ENCODE measurements at regions not wholly inside any gene's neighbourhood (a gene's known extent, or its start where the extent isn't known, plus 50 kb on each side); places are given as distances from the start of the nearest gene placed in this dataset.

DNA sequence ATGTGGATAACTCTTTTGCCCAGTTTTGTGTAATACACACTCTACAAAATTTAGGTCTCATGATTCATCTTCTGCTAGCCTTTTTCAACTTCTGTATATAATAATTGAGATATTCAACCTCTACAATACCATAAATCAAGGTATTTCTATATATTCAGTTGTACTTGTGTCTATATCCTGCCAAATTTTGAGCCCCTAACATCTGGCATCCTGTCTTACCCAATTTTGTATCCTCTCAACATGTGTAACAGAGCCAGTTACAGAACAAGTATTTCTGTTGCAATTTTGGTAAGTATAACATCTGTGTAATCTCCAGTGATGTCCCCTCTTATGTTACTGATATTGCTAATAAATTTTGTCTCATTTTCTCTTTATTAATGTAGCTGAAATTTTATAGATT is 145.8 kb downstream of the TRIB2 start:
- TF ChIP-seq, protein P1, sequence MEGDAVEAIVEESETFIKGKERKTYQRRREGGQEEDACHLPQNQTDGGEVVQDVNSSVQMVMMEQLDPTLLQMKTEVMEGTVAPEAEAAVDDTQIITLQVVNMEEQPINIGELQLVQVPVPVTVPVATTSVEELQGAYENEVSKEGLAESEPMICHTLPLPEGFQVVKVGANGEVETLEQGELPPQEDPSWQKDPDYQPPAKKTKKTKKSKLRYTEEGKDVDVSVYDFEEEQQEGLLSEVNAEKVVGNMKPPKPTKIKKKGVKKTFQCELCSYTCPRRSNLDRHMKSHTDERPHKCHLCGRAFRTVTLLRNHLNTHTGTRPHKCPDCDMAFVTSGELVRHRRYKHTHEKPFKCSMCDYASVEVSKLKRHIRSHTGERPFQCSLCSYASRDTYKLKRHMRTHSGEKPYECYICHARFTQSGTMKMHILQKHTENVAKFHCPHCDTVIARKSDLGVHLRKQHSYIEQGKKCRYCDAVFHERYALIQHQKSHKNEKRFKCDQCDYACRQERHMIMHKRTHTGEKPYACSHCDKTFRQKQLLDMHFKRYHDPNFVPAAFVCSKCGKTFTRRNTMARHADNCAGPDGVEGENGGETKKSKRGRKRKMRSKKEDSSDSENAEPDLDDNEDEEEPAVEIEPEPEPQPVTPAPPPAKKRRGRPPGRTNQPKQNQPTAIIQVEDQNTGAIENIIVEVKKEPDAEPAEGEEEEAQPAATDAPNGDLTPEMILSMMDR (IDR thresholded peaks at IDR 0.05), result no peak
- no peak for TF ChIP-seq POLR2A (IDR thresholded peaks at IDR 0.05)

All from right lobe of liver (tissue), 4 donors.